Skeletal muscle tissue (tissue), 3 donors: ENCODE measurements at regions not wholly inside any gene's neighbourhood (a gene's known extent, or its start where the extent isn't known, plus 50 kb on each side); places are given as distances from the start of the nearest gene placed in this dataset.
"Not testable (repeated sequence)": the region's sequence is repeated elsewhere in the genome, so short reads cannot be mapped to it uniquely, and the experiment has no call there.

ENCODE experiments used
- H3K27ac ChIP-seq: one replicate; pipeline ENCODE4 v1.7.0; 2013; ENCODE audit warnings: mild to moderate bottlenecking, low read depth, low read length, inconsistent platforms
- H3K27me3 ChIP-seq, 3 donors: one replicate each; pipeline ENCODE4 v1.7.0; 2013; ENCODE audit warnings: low read length in 3 of 3; ENCODE audit not compliant: control insufficient read depth in 3 of 3, insufficient read depth in 3 of 3
- H3K36me3 ChIP-seq, 3 donors: one replicate each; pipeline ENCODE4 v1.7.0; 2013; ENCODE audit warnings: low read length in 3 of 3; ENCODE audit not compliant: control insufficient read depth in 3 of 3, insufficient read depth in 3 of 3
- H3K4me1 ChIP-seq, 3 donors: one replicate each; pipeline ENCODE4 v1.7.0; 2013; ENCODE audit warnings: low read length in 3 of 3, mild to moderate bottlenecking in 3 of 3; ENCODE audit not compliant: control insufficient read depth in 3 of 3, insufficient read depth in 3 of 3
- H3K4me3 ChIP-seq, 3 donors: one replicate each; pipeline ENCODE4 v1.7.0; 2013; ENCODE audit warnings: low read length in 3 of 3
- H3K9ac ChIP-seq, 3 donors: one replicate each; pipeline ENCODE4 v1.7.0; 2013; ENCODE audit warnings: low read length in 3 of 3, mild to moderate bottlenecking in 3 of 3, moderate library complexity in 2 of 3, low read depth in 1 of 3
- H3K9me3 ChIP-seq, 3 donors: one replicate each; pipeline ENCODE4 v1.7.0; 2013; ENCODE audit warnings: low read length in 3 of 3; ENCODE audit not compliant: control insufficient read depth in 3 of 3
- donor health status: Osteomylitis.

DNA sequence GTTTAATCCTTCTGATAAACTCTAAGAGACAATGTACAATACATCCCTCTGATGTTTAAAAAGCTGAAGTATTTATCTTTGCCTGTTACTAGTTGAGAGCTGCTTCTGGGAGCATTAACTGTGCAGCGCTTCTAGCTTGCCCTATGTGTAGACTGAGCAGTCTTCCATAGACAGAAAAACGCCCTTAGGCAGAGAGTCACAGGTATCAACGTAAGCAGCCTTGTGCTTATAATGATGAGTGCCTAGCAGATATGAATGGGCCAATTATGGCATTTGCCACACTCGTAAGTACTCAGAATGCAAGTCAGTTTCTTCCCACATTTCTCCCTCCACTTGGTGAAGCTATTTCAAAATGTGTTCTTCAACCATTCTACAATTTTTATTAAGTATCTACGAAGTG is 731.1 kb upstream of the SLC8A1 start:
- Histone ChIP-seq H3K4me1 (no peaks in the 10 kb centered on the region), H3K9me3 (no peaks in the 10 kb centered on the region), H3K4me3 (no peak overlapping the region), H3K36me3 (no peaks in the 10 kb centered on the region), H3K27me3 (no peaks in the 10 kb centered on the region), H3K9ac (no peak overlapping the region), H3K27ac (no peak overlapping the region)

DNA sequence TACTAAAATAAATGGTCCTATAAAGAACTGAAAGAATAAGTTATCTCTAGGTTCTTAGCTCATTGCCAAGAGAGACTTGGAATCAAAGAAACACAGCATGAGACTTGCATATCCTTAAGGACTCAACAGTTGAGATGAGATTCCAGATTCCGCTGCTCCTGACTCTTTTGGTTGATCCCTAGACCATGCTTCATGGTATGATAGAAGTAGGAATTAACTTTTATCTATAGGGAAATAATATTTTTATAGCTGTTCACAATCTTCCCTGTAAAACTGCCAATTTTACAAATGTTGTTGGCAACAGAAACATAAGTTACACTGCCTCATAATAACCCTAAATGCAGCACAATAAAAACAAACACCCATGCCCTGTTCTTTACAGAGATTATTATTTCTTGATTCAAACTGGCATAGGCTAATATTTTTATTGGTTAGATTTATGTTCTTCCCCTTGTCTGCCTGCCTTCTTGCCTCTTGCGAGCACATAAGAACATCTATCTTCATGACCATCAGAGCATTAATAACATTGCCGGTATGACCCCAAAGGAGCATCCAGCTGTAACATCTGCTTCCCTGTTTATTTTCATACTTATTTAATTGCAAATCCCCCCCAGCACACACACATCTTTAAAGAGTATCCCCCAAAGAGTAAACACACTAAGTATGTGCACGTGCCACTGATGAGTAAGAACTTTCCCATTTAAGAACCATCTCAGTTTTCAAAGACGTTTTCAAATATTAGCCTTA is 735.7 kb upstream of the SLC8A1 start:
- no peaks in the 10 kb centered on the region for H3K36me3 ChIP-seq
- H3K9me3 ChIP-seq, result no peaks in the 10 kb centered on the region
- H3K4me1 ChIP-seq, result no peaks in the 10 kb centered on the region
- no peak overlapping the region for H3K9ac ChIP-seq
- H3K27me3 ChIP-seq, result no peaks in the 10 kb centered on the region
- H3K27ac ChIP-seq, result no peak overlapping the region
- no peak overlapping the region for H3K4me3 ChIP-seq

DNA sequence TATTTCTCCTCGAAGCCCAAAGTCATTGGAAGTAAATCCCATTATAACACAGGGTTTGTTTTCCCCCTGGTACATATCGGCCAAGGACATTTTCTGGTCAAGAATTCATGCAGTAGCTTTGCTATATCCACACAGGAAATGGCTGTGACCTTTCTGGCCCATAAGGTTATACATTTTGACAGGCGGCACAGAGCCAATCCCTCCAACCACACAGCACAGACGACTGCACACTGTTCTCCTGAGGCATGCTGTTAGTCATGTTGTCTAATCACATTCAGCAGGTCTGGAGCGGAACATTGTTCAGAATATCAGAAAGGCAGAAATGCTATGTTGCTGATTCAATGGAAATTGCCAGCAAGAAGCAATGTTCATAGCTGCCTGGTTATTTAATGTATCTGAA is 742.3 kb upstream of the SLC8A1 start:
- Histone ChIP-seq H3K27ac (no peak overlapping the region), H3K4me3 (no peak overlapping the region), H3K36me3 (no peaks in the 10 kb centered on the region), H3K9ac (no peak overlapping the region), H3K27me3 (no peaks in the 10 kb centered on the region), H3K9me3 (no peaks in the 10 kb centered on the region), H3K4me1 (no peaks in the 10 kb centered on the region)

DNA sequence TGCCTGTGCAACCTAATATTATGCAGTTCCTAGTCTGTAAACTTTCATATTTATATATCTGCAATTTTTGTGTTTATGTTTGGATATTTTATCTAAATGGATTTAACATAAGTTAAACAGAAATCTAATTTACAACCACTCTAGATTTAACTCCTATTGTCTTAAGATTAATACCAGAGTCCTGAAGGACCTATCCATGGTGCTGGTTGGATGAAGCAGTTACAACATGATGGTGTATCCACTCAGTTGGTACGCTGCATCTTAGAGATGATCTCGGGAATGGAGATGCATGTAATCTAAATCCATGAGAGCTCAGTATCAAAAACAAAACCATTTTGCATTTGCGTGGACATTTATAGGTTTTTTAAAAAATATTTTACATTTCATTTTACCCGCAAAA is 745.9 kb upstream of the SLC8A1 start:
- no peaks in the 10 kb centered on the region for H3K36me3 ChIP-seq
- no peaks in the 10 kb centered on the region for H3K9me3 ChIP-seq
- H3K27ac ChIP-seq, result no peak overlapping the region
- no peak overlapping the region for H3K4me3 ChIP-seq
- H3K9ac ChIP-seq, result no peak overlapping the region
- H3K4me1 ChIP-seq, result no peaks in the 10 kb centered on the region
- H3K27me3 ChIP-seq, result no peaks in the 10 kb centered on the region

DNA sequence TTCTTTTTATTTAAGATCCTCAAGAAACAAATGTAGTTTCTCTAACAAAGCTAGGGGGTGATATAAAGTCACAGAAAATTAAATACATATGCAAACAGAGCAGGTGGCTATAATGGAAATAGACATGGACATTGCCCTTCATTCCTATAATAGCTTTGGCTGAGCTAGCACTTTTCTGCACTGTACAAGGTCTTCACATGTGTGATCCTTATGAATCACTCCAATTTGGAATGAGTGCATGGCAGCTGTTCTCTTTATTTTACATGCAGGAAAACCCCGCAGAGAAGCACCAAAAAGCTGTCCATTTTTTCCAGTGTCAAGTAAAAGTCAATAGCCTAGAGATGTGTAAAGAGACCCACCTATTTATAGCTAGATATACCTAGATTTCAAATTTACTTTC is 747.4 kb upstream of the SLC8A1 start:
- Histone ChIP-seq H3K4me3 (no peak overlapping the region), H3K27ac (no peak overlapping the region), H3K4me1 (no peaks in the 10 kb centered on the region), H3K36me3 (no peaks in the 10 kb centered on the region), H3K9me3 (no peaks in the 10 kb centered on the region), H3K9ac (no peak overlapping the region), H3K27me3 (no peaks in the 10 kb centered on the region)

DNA sequence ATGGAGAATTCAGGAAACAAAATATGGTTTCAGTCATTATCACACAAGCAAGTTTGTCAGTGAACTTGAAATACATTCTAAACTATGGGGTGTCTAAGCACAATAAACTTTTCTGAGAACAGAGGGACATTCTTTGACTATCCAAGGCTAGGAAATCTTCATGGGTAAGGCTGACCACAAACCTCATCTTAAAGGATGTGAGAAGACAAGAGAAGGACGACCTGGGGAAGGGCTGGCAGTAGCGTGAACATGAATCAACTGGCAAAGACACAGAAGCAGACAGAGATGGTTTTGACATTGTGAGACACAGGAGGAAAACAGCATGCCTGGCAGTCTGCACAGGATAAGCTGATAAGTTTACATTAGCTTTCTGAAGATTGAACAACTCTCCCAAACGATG is 752.4 kb upstream of the SLC8A1 start:
- Histone ChIP-seq H3K27me3 (no peaks in the 10 kb centered on the region), H3K4me1 (no peaks in the 10 kb centered on the region), H3K4me3 (no peak overlapping the region), H3K9me3 (no peaks in the 10 kb centered on the region), H3K9ac (no peak overlapping the region), H3K36me3 (no peaks in the 10 kb centered on the region), H3K27ac (no peak overlapping the region)

DNA sequence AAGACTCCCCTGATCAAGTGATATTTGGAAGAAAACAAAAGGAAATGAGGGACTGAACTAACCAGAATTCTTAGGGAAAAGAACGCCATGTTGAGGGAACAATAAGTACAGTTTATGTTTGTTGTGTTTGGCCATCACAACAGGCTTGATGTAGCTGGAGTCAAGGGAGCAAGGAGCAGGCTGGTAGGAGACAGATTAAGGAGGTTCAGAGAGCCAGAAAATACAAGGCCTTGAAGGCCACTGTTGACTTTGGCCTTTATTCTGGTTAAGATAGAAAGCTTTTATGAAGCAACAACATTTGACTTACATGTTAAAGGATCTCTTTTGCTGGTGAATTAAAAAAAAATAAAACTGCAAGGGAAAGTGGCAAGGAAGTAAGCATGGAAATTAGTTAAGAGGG is 754.1 kb upstream of the SLC8A1 start:
- Histone ChIP-seq H3K4me3 (no peak overlapping the region), H3K4me1 (no peaks in the 10 kb centered on the region), H3K9ac (no peak overlapping the region), H3K27me3 (no peaks in the 10 kb centered on the region), H3K36me3 (no peaks in the 10 kb centered on the region), H3K27ac (no peak overlapping the region), H3K9me3 (no peaks in the 10 kb centered on the region)

DNA sequence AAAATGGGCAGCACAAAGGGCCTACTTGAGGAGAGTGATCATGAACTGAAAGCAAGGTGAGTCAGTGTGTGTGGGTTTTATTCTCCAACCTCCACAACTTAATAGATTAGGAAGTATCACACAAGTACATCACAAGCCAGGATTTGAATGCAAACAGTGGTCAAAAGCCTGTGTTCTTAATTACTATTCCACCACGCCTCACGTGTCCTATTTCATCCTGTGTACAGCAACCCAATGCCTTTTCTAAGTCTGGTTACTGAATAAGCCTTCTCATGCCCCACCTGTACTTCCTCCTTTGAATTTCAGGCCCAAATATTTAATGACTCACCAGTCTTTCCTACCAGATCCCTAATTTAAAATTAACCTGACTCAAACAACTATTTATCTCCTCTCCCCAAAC is 755.7 kb upstream of the SLC8A1 start:
- Histone ChIP-seq H3K4me3 (no peak overlapping the region), H3K9ac (no peak overlapping the region), H3K27me3 (no peaks in the 10 kb centered on the region), H3K27ac (no peak overlapping the region), H3K9me3 (no peaks in the 10 kb centered on the region), H3K4me1 (no peaks in the 10 kb centered on the region), H3K36me3 (no peaks in the 10 kb centered on the region)

DNA sequence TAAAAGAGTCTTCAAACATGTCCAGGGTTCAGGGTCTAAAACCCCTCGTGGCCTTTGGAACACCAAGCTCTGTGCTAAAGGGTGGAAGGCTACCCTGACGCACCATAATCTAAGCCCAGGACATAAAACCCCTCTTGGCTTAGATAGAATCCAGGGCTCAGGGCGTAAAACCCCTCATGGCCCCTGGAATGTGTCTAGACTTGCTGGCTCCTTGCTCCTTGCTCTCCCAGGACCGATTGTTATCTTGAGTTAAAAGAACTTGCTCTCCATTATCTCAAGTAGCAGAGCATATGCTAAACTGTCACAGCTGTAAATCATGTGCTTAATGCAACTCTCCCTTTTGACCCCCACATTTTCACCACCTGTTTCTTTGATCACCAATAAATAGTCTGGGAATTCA is 758.1 kb upstream of the SLC8A1 start:
- not testable (repeated sequence) for H3K27ac ChIP-seq, H3K9me3 ChIP-seq, H3K4me3 ChIP-seq, H3K27me3 ChIP-seq, H3K4me1 ChIP-seq, H3K36me3 ChIP-seq, H3K9ac ChIP-seq

DNA sequence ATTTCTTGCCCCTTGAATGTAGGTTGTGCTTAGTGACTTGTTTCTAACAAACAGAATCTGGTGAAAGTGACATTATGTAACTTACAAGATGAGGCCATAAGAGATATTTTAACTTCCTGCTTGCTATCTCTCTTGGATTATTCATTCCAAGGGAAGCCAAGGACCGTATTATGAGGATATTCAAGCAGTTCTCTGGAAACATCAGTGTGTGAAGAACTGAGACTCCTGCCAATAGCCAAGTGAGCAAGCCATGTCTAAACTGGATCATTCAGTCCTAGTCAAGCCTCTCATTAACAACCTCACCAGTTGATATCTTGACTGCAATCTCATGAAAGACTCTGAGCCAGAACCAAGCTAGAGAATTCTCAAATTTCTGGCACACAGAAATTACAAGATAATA is 765.1 kb upstream of the SLC8A1 start:
- no peaks in the 10 kb centered on the region for H3K9me3 ChIP-seq
- no peak overlapping the region for H3K4me3 ChIP-seq
- H3K36me3 ChIP-seq, result no peaks in the 10 kb centered on the region
- H3K9ac ChIP-seq, result no peak overlapping the region
- no peaks in the 10 kb centered on the region for H3K27me3 ChIP-seq
- H3K4me1 ChIP-seq, result no peaks in the 10 kb centered on the region
- no peak overlapping the region for H3K27ac ChIP-seq

DNA sequence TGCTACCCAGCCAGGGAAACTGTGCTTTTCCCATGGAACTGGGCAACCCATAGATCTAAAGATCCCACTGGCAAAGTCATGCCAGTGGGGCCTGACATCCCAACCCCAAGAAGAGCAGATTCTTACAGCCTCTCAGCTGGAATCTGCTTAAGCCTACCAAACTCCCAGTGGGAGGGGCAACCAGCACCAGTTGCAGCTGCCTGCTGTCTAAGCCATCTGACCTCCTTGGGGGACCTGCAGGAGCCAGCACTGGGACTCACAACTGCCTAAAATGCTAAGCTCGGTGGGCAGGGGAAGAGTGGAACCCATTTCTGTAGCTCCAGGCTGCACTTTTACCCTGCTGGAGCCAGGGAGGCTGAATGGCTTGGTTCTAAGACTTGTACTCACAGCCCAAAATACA is 770.7 kb upstream of the SLC8A1 start:
- H3K4me1 ChIP-seq, result no peaks in the 10 kb centered on the region
- H3K36me3 ChIP-seq, result no peaks in the 10 kb centered on the region
- H3K4me3 ChIP-seq, result no peak overlapping the region
- H3K27ac ChIP-seq, result no peak overlapping the region
- no peaks in the 10 kb centered on the region for H3K27me3 ChIP-seq
- H3K9me3 ChIP-seq, result no peaks in the 10 kb centered on the region
- no peak overlapping the region for H3K9ac ChIP-seq
